Liver (tissue), 8 donors: ENCODE measurements at regions not wholly inside any gene's neighbourhood (a gene's known extent, or its start where the extent isn't known, plus 50 kb on each side); places are given as distances from the start of the nearest gene placed in this dataset.

Experiments
- DNase-seq: peaks from one replicate; pipeline ENCODE4 v3.0.0-alpha.2; 2017; ENCODE audit warnings: low spot score
- H3K27ac ChIP-seq, 2 donors: one replicate each; pipeline ENCODE4 v1.7.0; 2013; ENCODE audit warnings: inconsistent platforms in 2 of 2, low read length in 2 of 2, control low read depth in 1 of 2, low read depth in 1 of 2, mild to moderate bottlenecking in 1 of 2
- H3K27me3 ChIP-seq, 4 donors: one replicate each; pipeline versions ENCODE4 v1.6.1 to v1.7.0; 2013; ENCODE audit warnings: low read length in 3 of 4, inconsistent platforms in 1 of 4, mild to moderate bottlenecking in 1 of 4, moderate library complexity in 1 of 4; ENCODE audit not compliant: control insufficient read depth in 4 of 4, insufficient read depth in 4 of 4
- H3K36me3 ChIP-seq, 4 donors: one replicate each; pipeline versions ENCODE4 v1.6.1 to v1.7.0; 2013; ENCODE audit warnings: low read length in 3 of 4, mild to moderate bottlenecking in 3 of 4, low read depth in 1 of 4, moderate library complexity in 1 of 4; ENCODE audit not compliant: control insufficient read depth in 4 of 4, insufficient read depth in 3 of 4
- H3K4me1 ChIP-seq, 4 donors: one replicate each; pipeline versions ENCODE4 v1.6.1 to v1.7.0; 2013; ENCODE audit warnings: low read length in 3 of 4, mild to moderate bottlenecking in 3 of 4, moderate library complexity in 1 of 4; ENCODE audit not compliant: control insufficient read depth in 4 of 4, insufficient read depth in 4 of 4
- H3K4me3 ChIP-seq, 3 donors: one replicate each; pipeline versions ENCODE4 v1.6.1 to v1.7.0; 2013; ENCODE audit warnings: low read length in 3 of 3, control low read depth in 1 of 3, low read depth in 1 of 3, mild to moderate bottlenecking in 1 of 3
- H3K9ac ChIP-seq, 2 donors: one replicate each; pipeline ENCODE4 v1.7.0; 2013; ENCODE audit warnings: low read length in 2 of 2, mild to moderate bottlenecking in 2 of 2, moderate library complexity in 2 of 2, control low read depth in 1 of 2, low read depth in 1 of 2
- H3K9me3 ChIP-seq, 4 donors: one replicate each; pipeline versions ENCODE4 v1.6.1 to v1.7.0; 2013; ENCODE audit warnings: low read length in 3 of 4; ENCODE audit not compliant: control insufficient read depth in 4 of 4
- EGR1 ChIP-seq, 2 donors: IDR thresholded peaks; 2 replicates each; pipeline ENCODE4 v1.6.1; 2016 to 2018; ENCODE audit warnings: antibody characterized with exemption in 2 of 2, low read depth in 2 of 2
- FOXA1 ChIP-seq: IDR thresholded peaks from 2 replicates; pipeline ENCODE4 v1.6.1; 2016; ENCODE audit warnings: antibody characterized with exemption
- FOXA2 ChIP-seq: IDR thresholded peaks from 2 replicates; pipeline ENCODE4 v1.6.1; 2016; ENCODE audit warnings: antibody characterized with exemption
- GABPA ChIP-seq, 2 donors: IDR thresholded peaks in 1 of 2; conservative IDR thresholded peaks in 1 of 2; 2 replicates each; pipeline ENCODE4 v1.6.1; 2016; ENCODE audit warnings: antibody characterized with exemption in 2 of 2, mild to moderate bottlenecking in 1 of 2, moderate library complexity in 1 of 2
- HNF4A ChIP-seq, 2 donors: conservative IDR thresholded peaks; 2 replicates each; pipeline ENCODE4 v1.6.1; 2016; ENCODE audit warnings: antibody characterized with exemption in 2 of 2, mild to moderate bottlenecking in 2 of 2
- HNF4G ChIP-seq: IDR thresholded peaks from 2 replicates; pipeline ENCODE4 v1.6.1; 2016; ENCODE audit warnings: antibody characterized with exemption
- NR2F2 ChIP-seq: IDR thresholded peaks from 2 replicates; pipeline ENCODE4 v1.6.1; 2016; ENCODE audit warnings: antibody characterized with exemption
- RAD21 ChIP-seq, 2 donors: IDR thresholded peaks; 2 replicates each; pipeline ENCODE4 v1.6.1; 2016; ENCODE audit warnings: antibody characterized with exemption in 2 of 2, mild to moderate bottlenecking in 2 of 2
- SP1 ChIP-seq: IDR thresholded peaks from 2 replicates; pipeline ENCODE4 v1.6.1; 2018; ENCODE audit warnings: antibody characterized with exemption, mild to moderate bottlenecking
- YY1 ChIP-seq: IDR thresholded peaks from 2 replicates; pipeline ENCODE4 v1.6.1; 2016; ENCODE audit warnings: antibody characterized with exemption, mild to moderate bottlenecking
- WGBS: extraction: QIAGEN DNeasy Blood & Tissue Kit; methylation state at CpG from one replicate; pipeline ENCODE4 v1.1.7; 2013; 5-methylcytosine and 5-hydroxymethylcytosine counted together
- TF ChIP-seq, protein P1 (sequence below): fragments of 150-350 bp; IDR thresholded peaks from 2 replicates; pipeline ENCODE4 v1.5.1; 2017; ENCODE audit warnings: improper control_type of control experiment, low read depth, low read length; ENCODE audit not compliant: missing input control
- TF ChIP-seq, protein P2 (sequence below): IDR thresholded peaks from 2 replicates; pipeline ENCODE4 v1.6.1; 2016; ENCODE audit warnings: antibody characterized with exemption
- TF ChIP-seq, protein P3 (sequence below): IDR thresholded peaks from 2 replicates; pipeline ENCODE4 v1.6.1; 2016; ENCODE audit warnings: antibody characterized with exemption
- TF ChIP-seq, protein P4 (sequence below): IDR thresholded peaks from 2 replicates; pipeline ENCODE4 v1.6.1; 2016; ENCODE audit warnings: antibody characterized with exemption, mild to moderate bottlenecking
- TF ChIP-seq, protein P5 (sequence below): IDR thresholded peaks from 2 replicates; pipeline ENCODE4 v1.6.1; 2016; ENCODE audit warnings: antibody characterized with exemption
- donor health status: healthy.
- donor health status: healthy.
- donor health status: healthy.
- donor health status: healthy.
- donor health status: healthy.

DNA sequence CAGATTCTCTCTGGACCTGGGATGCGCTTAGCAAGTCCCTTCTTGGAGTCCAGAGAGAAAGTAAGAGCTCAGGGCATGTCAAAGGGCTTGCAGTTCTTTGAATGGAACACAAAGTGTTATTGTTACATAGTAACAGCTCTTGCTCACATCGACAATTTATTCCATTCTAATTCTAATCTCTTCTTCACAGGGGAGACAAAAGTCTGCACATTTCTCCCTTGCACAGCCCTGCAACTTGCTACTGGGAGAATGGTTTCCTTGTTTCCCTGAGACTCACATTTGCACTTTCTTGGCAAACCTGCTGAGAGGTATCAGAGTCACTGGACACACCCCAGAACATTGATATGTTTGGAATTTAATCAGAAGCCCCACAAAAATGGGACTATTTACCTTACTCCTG, 209.9 kb upstream of the IGF1 start:
- Histone ChIP-seq H3K4me3 (no peak overlapping the region), H3K4me1 (peaks cover 4 to 6% (median 4%) of the 10 kb centered on the region in 4 donors), H3K9ac (no peak overlapping the region), H3K27me3 (no peaks in the 10 kb centered on the region), H3K27ac (no peak overlapping the region), H3K9me3 (no peaks in the 10 kb centered on the region), H3K36me3 (no peaks in the 10 kb centered on the region)
- WGBS = 89% methylated on average over 2 of the region's 2 CpGs
- no peak for DNase-seq
- TF ChIP-seq FOXA2 (no peak), FOXA1 (no peak), NR2F2 (no peak), RAD21 (IDR thresholded peaks at IDR 0.05) (no peak), YY1 (no peak), HNF4A (conservative IDR thresholded peaks at IDR 0.05) (no peak), SP1 (no peak), GABPA (IDR thresholded peaks at IDR 0.05 in 1 of 2, conservative IDR thresholded peaks at IDR 0.05 in 1 of 2) (no peak)
- TF ChIP-seq, protein P1, sequence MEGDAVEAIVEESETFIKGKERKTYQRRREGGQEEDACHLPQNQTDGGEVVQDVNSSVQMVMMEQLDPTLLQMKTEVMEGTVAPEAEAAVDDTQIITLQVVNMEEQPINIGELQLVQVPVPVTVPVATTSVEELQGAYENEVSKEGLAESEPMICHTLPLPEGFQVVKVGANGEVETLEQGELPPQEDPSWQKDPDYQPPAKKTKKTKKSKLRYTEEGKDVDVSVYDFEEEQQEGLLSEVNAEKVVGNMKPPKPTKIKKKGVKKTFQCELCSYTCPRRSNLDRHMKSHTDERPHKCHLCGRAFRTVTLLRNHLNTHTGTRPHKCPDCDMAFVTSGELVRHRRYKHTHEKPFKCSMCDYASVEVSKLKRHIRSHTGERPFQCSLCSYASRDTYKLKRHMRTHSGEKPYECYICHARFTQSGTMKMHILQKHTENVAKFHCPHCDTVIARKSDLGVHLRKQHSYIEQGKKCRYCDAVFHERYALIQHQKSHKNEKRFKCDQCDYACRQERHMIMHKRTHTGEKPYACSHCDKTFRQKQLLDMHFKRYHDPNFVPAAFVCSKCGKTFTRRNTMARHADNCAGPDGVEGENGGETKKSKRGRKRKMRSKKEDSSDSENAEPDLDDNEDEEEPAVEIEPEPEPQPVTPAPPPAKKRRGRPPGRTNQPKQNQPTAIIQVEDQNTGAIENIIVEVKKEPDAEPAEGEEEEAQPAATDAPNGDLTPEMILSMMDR = no peak
- TF ChIP-seq, protein P2, sequence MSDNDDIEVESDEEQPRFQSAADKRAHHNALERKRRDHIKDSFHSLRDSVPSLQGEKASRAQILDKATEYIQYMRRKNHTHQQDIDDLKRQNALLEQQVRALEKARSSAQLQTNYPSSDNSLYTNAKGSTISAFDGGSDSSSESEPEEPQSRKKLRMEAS = no peak
- TF ChIP-seq, protein P3, sequence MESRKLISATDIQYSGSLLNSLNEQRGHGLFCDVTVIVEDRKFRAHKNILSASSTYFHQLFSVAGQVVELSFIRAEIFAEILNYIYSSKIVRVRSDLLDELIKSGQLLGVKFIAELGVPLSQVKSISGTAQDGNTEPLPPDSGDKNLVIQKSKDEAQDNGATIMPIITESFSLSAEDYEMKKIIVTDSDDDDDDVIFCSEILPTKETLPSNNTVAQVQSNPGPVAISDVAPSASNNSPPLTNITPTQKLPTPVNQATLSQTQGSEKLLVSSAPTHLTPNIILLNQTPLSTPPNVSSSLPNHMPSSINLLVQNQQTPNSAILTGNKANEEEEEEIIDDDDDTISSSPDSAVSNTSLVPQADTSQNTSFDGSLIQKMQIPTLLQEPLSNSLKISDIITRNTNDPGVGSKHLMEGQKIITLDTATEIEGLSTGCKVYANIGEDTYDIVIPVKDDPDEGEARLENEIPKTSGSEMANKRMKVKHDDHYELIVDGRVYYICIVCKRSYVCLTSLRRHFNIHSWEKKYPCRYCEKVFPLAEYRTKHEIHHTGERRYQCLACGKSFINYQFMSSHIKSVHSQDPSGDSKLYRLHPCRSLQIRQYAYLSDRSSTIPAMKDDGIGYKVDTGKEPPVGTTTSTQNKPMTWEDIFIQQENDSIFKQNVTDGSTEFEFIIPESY = no peak
- TF ChIP-seq, protein P4, sequence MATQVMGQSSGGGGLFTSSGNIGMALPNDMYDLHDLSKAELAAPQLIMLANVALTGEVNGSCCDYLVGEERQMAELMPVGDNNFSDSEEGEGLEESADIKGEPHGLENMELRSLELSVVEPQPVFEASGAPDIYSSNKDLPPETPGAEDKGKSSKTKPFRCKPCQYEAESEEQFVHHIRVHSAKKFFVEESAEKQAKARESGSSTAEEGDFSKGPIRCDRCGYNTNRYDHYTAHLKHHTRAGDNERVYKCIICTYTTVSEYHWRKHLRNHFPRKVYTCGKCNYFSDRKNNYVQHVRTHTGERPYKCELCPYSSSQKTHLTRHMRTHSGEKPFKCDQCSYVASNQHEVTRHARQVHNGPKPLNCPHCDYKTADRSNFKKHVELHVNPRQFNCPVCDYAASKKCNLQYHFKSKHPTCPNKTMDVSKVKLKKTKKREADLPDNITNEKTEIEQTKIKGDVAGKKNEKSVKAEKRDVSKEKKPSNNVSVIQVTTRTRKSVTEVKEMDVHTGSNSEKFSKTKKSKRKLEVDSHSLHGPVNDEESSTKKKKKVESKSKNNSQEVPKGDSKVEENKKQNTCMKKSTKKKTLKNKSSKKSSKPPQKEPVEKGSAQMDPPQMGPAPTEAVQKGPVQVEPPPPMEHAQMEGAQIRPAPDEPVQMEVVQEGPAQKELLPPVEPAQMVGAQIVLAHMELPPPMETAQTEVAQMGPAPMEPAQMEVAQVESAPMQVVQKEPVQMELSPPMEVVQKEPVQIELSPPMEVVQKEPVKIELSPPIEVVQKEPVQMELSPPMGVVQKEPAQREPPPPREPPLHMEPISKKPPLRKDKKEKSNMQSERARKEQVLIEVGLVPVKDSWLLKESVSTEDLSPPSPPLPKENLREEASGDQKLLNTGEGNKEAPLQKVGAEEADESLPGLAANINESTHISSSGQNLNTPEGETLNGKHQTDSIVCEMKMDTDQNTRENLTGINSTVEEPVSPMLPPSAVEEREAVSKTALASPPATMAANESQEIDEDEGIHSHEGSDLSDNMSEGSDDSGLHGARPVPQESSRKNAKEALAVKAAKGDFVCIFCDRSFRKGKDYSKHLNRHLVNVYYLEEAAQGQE = no peak

DNA sequence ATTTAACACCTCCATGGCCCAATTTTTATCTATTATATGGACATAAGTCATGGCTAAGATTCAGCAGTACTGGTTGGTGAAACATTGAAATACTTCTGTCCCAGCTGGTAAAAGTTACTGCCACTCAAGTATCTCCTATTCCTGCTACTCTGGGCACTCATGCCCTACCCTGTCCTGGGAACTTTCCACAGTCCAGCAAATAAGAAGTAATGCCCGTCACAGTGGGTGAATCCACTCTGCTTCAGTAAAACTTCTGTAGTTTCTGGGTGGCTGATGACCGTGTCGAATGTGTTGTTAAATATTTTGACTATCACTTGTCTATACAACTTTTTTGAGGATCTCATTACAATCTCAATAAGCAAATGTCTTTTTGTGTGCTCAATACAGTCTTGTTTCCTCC, 209.3 kb upstream of the IGF1 start:
- Histone ChIP-seq H3K4me3 (no peak overlapping the region), H3K9ac (no peak overlapping the region), H3K27me3 (no peaks in the 10 kb centered on the region), H3K27ac (no peak overlapping the region), H3K9me3 (no peaks in the 10 kb centered on the region), H3K36me3 (no peaks in the 10 kb centered on the region), H3K4me1 (peaks cover 4 to 6% (median 4%) of the 10 kb centered on the region in 4 donors)
- TF ChIP-seq FOXA2 = no peak
- TF ChIP-seq, protein P5, sequence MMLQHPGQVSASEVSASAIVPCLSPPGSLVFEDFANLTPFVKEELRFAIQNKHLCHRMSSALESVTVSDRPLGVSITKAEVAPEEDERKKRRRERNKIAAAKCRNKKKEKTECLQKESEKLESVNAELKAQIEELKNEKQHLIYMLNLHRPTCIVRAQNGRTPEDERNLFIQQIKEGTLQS = no peak
- TF ChIP-seq EGR1 (IDR thresholded peaks at IDR 0.05; ENCODE audit: low read depth in 2 of 2) = no peak
- TF ChIP-seq, protein P1 = no peak
- TF ChIP-seq, protein P2 = no peak
- no peak for TF ChIP-seq FOXA1
- no peak for TF ChIP-seq HNF4G
- no peak for DNase-seq
- 94% methylated on average over 3 of the region's 3 CpGs for WGBS
